Erythroblast (primary cell): ENCODE measurements at regions not wholly inside any gene's neighbourhood (a gene's known extent, or its start where the extent isn't known, plus 50 kb on each side); places are given as distances from the start of the nearest gene placed in this dataset.

ENCODE experiments used
- GATA1 ChIP-seq: IDR thresholded peaks from 2 replicates; pipeline ENCODE4 v1.6.1; 2011; ENCODE audit warnings: low read depth, mild to moderate bottlenecking, control low read depth, low read length, moderate library complexity
- POLR2A ChIP-seq: IDR thresholded peaks from 2 replicates; pipeline ENCODE4 v1.6.1; 2011; ENCODE audit warnings: mild to moderate bottlenecking, low read length

- no peak for TF ChIP-seq POLR2A
- no peak for TF ChIP-seq GATA1
Measured at GRCh38 chr17:77756846-77757560, 201.5 kb upstream of the TNRC6C start.
